Thyroid gland (tissue), 4 donors: ENCODE measurements at regions not wholly inside any gene's neighbourhood (a gene's known extent, or its start where the extent isn't known, plus 50 kb on each side); places are given as distances from the start of the nearest gene placed in this dataset.

Experiments used
- POLR2A ChIP-seq, 2 donors: fragments of 450-650 bp; IDR thresholded peaks; one replicate each; pipeline ENCODE4 v1.6.1; 2017; ENCODE audit warnings: antibody characterized with exemption in 2 of 2, mild to moderate bottlenecking in 2 of 2, moderate library complexity in 1 of 2
- TF ChIP-seq, protein P1 (sequence below), 6 experiments: fragments of 200-600 bp in 3 of 6; fragments of 450-650 bp in 3 of 6; sonication (generic) in 3 of 6; IDR thresholded peaks; one replicate each; pipeline ENCODE4 v1.5.1; 2016 to 2019; ENCODE audit warnings: antibody characterized with exemption in 6 of 6, mild to moderate bottlenecking in 2 of 6, inconsistent platforms in 1 of 6, moderate library complexity in 1 of 6

DNA sequence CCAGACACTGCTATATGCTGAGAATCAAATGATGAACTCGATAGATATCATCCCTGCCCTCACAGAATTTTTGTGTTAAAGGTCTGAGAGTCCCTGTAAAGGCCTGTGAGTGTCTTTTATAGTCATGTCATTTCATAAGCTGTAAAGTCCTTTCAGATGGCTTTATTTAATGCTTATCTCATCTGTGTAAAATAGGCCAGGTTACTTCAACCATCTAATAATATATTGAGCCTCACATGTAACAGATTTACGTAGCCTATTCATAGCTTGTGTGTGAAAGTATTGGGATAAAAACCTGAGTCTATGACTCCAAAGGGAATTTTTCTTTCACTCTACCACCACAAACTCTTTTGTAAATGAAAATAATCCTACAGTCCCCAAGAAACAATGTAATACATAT is 672.0 kb upstream of the SYT4 start:
- TF ChIP-seq, protein P1, sequence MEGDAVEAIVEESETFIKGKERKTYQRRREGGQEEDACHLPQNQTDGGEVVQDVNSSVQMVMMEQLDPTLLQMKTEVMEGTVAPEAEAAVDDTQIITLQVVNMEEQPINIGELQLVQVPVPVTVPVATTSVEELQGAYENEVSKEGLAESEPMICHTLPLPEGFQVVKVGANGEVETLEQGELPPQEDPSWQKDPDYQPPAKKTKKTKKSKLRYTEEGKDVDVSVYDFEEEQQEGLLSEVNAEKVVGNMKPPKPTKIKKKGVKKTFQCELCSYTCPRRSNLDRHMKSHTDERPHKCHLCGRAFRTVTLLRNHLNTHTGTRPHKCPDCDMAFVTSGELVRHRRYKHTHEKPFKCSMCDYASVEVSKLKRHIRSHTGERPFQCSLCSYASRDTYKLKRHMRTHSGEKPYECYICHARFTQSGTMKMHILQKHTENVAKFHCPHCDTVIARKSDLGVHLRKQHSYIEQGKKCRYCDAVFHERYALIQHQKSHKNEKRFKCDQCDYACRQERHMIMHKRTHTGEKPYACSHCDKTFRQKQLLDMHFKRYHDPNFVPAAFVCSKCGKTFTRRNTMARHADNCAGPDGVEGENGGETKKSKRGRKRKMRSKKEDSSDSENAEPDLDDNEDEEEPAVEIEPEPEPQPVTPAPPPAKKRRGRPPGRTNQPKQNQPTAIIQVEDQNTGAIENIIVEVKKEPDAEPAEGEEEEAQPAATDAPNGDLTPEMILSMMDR (IDR thresholded peaks at IDR 0.05) = no peak
- no peak for TF ChIP-seq POLR2A (IDR thresholded peaks at IDR 0.05)
